IPS-NIHi11 (cell line): ENCODE measurements at regions not wholly inside any gene's neighbourhood (a gene's known extent, or its start where the extent isn't known, plus 50 kb on each side); places are given as distances from the start of the nearest gene placed in this dataset.

Experiments
- DNase-seq: peaks from one replicate; pipeline ENCODE4 v3.0.0; 2012; ENCODE audit warnings: mixed read lengths, low spot score

GRCh38 chr12:54711669-54712068 is 63.5 kb upstream of the DCD start:
- no peak for DNase-seq

DNA sequence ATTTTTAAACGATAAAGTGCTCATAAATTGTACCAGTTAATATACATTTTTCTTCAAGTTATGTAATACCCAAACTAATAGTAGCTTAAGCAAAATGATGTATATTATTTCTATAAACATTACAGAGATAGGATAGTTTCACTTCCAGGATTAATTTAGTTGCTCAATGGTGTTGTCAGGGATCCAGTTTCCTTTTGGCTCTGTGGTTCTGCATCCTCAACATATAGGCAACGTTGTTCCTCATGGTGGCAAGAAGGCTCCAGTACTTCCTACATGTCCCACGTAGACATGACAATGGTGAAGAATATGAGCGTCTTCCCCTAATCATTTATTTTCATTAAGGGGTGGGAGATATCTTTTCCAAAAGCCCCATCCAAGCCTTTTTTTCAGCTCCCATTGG is 60.7 kb upstream of the DCD start:
- no peak for DNase-seq

- no peak for DNase-seq
Observed at GRCh38 chr12:54704202-54704601, 56.0 kb upstream of the DCD start.

DNA sequence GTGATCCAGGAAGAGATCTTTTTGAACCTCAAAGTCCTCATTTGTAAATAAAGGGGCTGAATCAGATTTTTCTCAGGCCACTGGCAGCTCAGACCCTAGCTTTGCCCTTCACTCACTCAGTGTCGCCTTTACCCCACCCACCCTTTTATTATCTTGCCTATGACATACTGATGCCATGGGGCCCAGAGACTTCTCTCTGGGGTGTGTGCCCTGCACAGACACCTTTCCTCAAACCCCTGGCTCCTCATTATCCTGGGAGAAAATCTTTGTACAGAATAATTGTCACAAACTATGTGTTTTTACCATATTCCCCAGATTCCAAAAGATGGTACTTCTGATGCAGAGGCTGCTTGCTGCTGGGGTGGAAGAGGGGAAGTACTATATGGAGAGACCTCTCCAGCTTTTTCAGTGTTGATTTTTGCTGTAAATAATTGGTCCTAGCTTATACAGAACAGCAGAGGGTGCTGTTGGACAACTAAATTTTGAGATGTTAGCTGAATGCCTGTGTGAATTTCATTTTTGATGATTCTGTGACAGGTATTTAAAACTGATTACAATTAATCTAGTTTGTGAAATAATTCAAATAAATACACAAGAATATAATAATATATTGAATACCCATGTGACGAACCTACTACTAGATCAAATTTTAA is 53.9 kb upstream of the DCD start:
- peak; percentile 58 for DNase-seq

GRCh38 chr12:54700849-54701248 is 52.7 kb upstream of the DCD start:
- no peak for DNase-seq

DNA sequence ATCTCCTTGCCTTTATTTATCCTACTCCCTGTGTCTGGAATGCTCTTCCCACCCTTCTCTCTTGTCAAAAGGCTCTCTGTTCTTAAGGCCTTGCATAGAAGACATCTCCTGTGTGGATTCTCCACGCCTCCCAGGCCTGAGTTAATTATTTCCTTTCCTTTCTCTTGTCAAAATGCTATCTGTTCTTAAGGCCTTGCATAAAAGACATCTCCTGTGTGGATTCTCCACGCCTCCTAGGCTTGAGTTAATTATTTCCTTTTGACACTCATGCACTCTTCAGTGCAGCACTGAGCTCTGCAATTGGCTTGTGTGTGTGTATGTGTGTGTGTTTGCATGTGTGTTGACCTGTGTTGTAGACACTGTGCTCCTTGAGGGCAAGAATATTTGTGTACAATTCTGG is 52.1 kb upstream of the DCD start:
- no peak for DNase-seq
